BLaER1 treated with 17β-estradiol and CSF1 and Interleukin-3, amounts not matched to agents 10 nM and 100 nM (cell line): ENCODE measurements at regions not wholly inside any gene's neighbourhood (a gene's known extent, or its start where the extent isn't known, plus 50 kb on each side); places are given as distances from the start of the nearest gene placed in this dataset.

ENCODE experiments used
- H3K27ac ChIP-seq, 11 experiments: shearing (Covaris generic); formaldehyde crosslinking; 2 replicates each; pipeline ENCODE4 v1.8.1; 2022
- H3K27me3 ChIP-seq, 11 experiments: shearing (Covaris generic); formaldehyde crosslinking; 2 replicates each; pipeline ENCODE4 v1.8.1; 2022
- H3K36me3 ChIP-seq, 11 experiments: shearing (Covaris generic); formaldehyde crosslinking; 2 replicates each; pipeline ENCODE4 v1.8.1; 2022
- H3K4me1 ChIP-seq, 10 experiments: shearing (Covaris generic); formaldehyde crosslinking; 2 replicates each; pipeline ENCODE4 v1.8.1; 2022
- H3K4me2 ChIP-seq, 11 experiments: shearing (Covaris generic); formaldehyde crosslinking; 2 replicates each; pipeline ENCODE4 v1.8.1; 2022
- H3K4me3 ChIP-seq, 10 experiments: shearing (Covaris generic); formaldehyde crosslinking; 2 replicates each; pipeline ENCODE4 v1.8.1; 2022
- H3K9ac ChIP-seq, 11 experiments: shearing (Covaris generic); formaldehyde crosslinking; 2 replicates each; pipeline ENCODE4 v1.8.1; 2022
- H3K9me3 ChIP-seq, 11 experiments: shearing (Covaris generic); formaldehyde crosslinking; replicated peaks in 1 of 11; 2 replicates each; pipeline ENCODE4 v1.8.1; 2022
- H4K20me1 ChIP-seq, 11 experiments: shearing (Covaris generic); formaldehyde crosslinking; 2 replicates each; pipeline ENCODE4 v1.8.1; 2022
- Cebpa-rat ChIP-seq, 11 experiments: shearing (Covaris generic); IDR thresholded peaks; 2 replicates each; pipeline ENCODE4 v1.8.1; 2022

DNA sequence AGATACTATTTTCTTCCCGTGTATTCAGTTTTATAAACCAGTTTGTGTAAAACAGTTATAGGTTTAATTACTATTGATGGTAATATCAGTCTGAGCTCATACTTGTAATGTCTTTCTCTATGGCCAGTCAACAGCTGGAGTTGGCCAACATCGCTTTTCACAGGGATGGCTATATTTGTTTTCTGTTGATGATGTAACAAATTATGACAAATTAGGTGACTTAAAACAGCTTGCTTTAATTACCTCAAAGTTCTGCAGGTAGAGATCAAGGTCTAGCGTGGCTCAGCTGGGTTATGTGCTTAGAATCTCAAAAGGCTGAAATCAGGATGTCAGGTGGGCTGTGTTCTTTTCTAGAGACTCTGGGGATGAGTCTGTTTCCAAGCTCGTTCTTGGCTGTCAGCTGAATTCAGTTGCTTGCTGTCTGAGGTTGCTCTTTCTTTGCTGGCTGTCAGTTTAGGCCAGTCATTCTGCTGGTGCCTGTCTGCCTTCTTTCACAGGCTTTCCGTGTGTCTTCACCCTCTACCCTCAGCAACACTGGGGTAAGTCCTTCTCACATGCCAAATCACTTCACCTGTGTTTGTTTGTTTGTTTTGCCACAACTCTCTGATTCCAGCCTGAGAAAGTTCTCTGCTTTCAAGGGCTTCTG is 370.2 kb upstream of the E2F7 start:
- Histone ChIP-seq H3K27me3 (no peaks in the 10 kb centered on the region), H3K36me3 (no peaks in the 10 kb centered on the region), H3K4me2 (peak overlapping the region in 8 of 11 experiments; percentile 45 to 67 (median 48); a peak in 12 of 22 replicates)

GRCh38 chr12:77433799-77434198 is 368.4 kb upstream of the E2F7 start:
- Histone ChIP-seq H3K36me3 (no peaks in the 10 kb centered on the region), H3K4me1 (peaks cover 5 to 61% (median 33%) of the 10 kb centered on the region in 10 experiments; a peak in 19 of 20 replicates), H3K9me3 (no peaks in the 10 kb centered on the region), H4K20me1 (no peaks in the 10 kb centered on the region), H3K4me2 (peak overlapping the region; percentile 29 to 82 (median 61); a peak in 20 of 22 replicates), H3K27me3 (no peaks in the 10 kb centered on the region), H3K4me3 (no peak overlapping the region), H3K9ac (no peak overlapping the region), H3K27ac (no peak overlapping the region)
- no peak for TF ChIP-seq Cebpa-rat (IDR thresholded peaks at IDR 0.05)

More for the DNA sequence above, 370.2 kb upstream of the E2F7 start:
- no peak for TF ChIP-seq Cebpa-rat (IDR thresholded peaks at IDR 0.05)
- Histone ChIP-seq H3K4me3 (no peak overlapping the region), H3K27ac (no peak overlapping the region), H3K9ac (no peak overlapping the region), H3K9me3 (no peaks in the 10 kb centered on the region), H3K4me1 (peaks cover 5 to 61% (median 33%) of the 10 kb centered on the region in 10 experiments; a peak in 19 of 20 replicates), H4K20me1 (no peaks in the 10 kb centered on the region)

- TF ChIP-seq Cebpa-rat (IDR thresholded peaks at IDR 0.05) = no peak
- H3K4me1 ChIP-seq = peaks cover 5 to 22% (median 12%) of the 10 kb centered on the region in 10 experiments; a peak in 19 of 20 replicates
- H3K4me3 ChIP-seq = no peak overlapping the region
- H3K27me3 ChIP-seq = no peaks in the 10 kb centered on the region
- H3K27ac ChIP-seq = no peak overlapping the region
- H3K9me3 ChIP-seq = peaks cover 0 to 13% (median 9%) of the 10 kb centered on the region in 11 experiments; a peak in 18 of 22 replicates
- no peak overlapping the region for H3K9ac ChIP-seq
- H4K20me1 ChIP-seq = no peaks in the 10 kb centered on the region
- H3K4me2 ChIP-seq = no peak overlapping the region
- no peaks in the 10 kb centered on the region for H3K36me3 ChIP-seq
Observed at GRCh38 chr12:77429426-77429825, 364.1 kb upstream of the E2F7 start.

GRCh38 chr12:77421152-77421551 is 355.8 kb upstream of the E2F7 start:
- Histone ChIP-seq H3K9ac (no peak overlapping the region), H3K4me3 (no peak overlapping the region), H3K9me3 (peaks cover 0 to 17% (median 11%) of the 10 kb centered on the region in 11 experiments; a peak in 18 of 22 replicates), H3K27me3 (no peaks in the 10 kb centered on the region), H3K4me1 (no peaks in the 10 kb centered on the region), H3K27ac (no peak overlapping the region), H3K36me3 (no peaks in the 10 kb centered on the region), H4K20me1 (no peaks in the 10 kb centered on the region), H3K4me2 (no peak overlapping the region)
- no peak for TF ChIP-seq Cebpa-rat (IDR thresholded peaks at IDR 0.05)

GRCh38 chr12:77409551-77409950 is 344.2 kb upstream of the E2F7 start:
- Histone ChIP-seq H3K9me3 (no peaks in the 10 kb centered on the region), H3K4me2 (no peak overlapping the region), H3K4me1 (no peaks in the 10 kb centered on the region), H4K20me1 (no peaks in the 10 kb centered on the region), H3K9ac (no peak overlapping the region), H3K27ac (no peak overlapping the region), H3K27me3 (no peaks in the 10 kb centered on the region), H3K4me3 (no peak overlapping the region), H3K36me3 (no peaks in the 10 kb centered on the region)
- TF ChIP-seq Cebpa-rat (IDR thresholded peaks at IDR 0.05) = no peak

DNA sequence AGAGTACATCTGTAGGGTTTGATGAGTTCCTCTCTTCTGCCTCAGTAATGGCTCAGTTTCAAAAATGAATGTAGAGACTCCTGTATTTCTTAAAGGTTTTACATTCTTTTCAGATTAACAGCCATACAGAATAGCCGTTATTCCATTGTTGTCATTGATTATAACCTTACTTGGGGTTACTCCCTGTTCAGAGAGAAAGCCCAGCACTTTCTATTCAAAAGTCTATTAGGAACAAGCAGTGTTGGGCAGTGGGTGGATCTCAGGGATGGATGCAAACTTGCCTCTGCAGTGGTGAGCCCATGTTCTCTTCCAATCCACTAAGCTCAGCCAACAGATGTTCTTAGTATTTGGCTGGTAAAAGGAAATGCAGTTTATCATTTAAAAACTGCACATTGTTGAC is 342.6 kb upstream of the E2F7 start:
- Histone ChIP-seq H4K20me1 (no peaks in the 10 kb centered on the region), H3K27me3 (no peaks in the 10 kb centered on the region), H3K9me3 (no peaks in the 10 kb centered on the region), H3K4me3 (no peak overlapping the region), H3K4me1 (no peaks in the 10 kb centered on the region), H3K4me2 (no peak overlapping the region), H3K9ac (no peak overlapping the region), H3K36me3 (no peaks in the 10 kb centered on the region), H3K27ac (no peak overlapping the region)
- no peak for TF ChIP-seq Cebpa-rat (IDR thresholded peaks at IDR 0.05)

GRCh38 chr12:77406219-77406905 is 341.0 kb upstream of the E2F7 start:
- no peaks in the 10 kb centered on the region for H3K9me3 ChIP-seq
- no peak for TF ChIP-seq Cebpa-rat (IDR thresholded peaks at IDR 0.05)
- no peaks in the 10 kb centered on the region for H3K4me1 ChIP-seq

GRCh38 chr12:77402716-77403115 is 337.3 kb upstream of the E2F7 start:
- Histone ChIP-seq H3K27ac (no peak overlapping the region), H3K4me3 (no peak overlapping the region), H3K4me1 (no peaks in the 10 kb centered on the region), H3K9me3 (no peaks in the 10 kb centered on the region), H3K36me3 (no peaks in the 10 kb centered on the region), H3K27me3 (no peaks in the 10 kb centered on the region), H3K4me2 (no peak overlapping the region), H3K9ac (no peak overlapping the region), H4K20me1 (no peaks in the 10 kb centered on the region)
- no peak for TF ChIP-seq Cebpa-rat (IDR thresholded peaks at IDR 0.05)

More at GRCh38 chr12:77406219-77406905, 341.0 kb upstream of the E2F7 start:
- H4K20me1 ChIP-seq = no peaks in the 10 kb centered on the region
- H3K36me3 ChIP-seq = no peaks in the 10 kb centered on the region
- no peak overlapping the region for H3K9ac ChIP-seq
- no peak overlapping the region for H3K27ac ChIP-seq
- H3K4me2 ChIP-seq = no peak overlapping the region
- no peaks in the 10 kb centered on the region for H3K27me3 ChIP-seq
- no peak overlapping the region for H3K4me3 ChIP-seq

- no peak overlapping the region for H3K4me3 ChIP-seq
- H4K20me1 ChIP-seq = no peaks in the 10 kb centered on the region
- TF ChIP-seq Cebpa-rat (IDR thresholded peaks at IDR 0.05) = no peak
- H3K4me2 ChIP-seq = no peak overlapping the region
- H3K9ac ChIP-seq = no peak overlapping the region
- no peaks in the 10 kb centered on the region for H3K4me1 ChIP-seq
- H3K36me3 ChIP-seq = no peaks in the 10 kb centered on the region
- H3K27me3 ChIP-seq = no peaks in the 10 kb centered on the region
- H3K27ac ChIP-seq = no peak overlapping the region
- H3K9me3 ChIP-seq = no peaks in the 10 kb centered on the region
Observed at GRCh38 chr12:77401770-77402081, 336.4 kb upstream of the E2F7 start.
